ENCODE measurements at regions not wholly inside any gene's neighbourhood (a gene's known extent, or its start where the extent isn't known, plus 50 kb on each side); places are given as distances from the start of the nearest gene placed in this dataset.
"Not testable (repeated sequence)": the region's sequence is repeated elsewhere in the genome, so short reads cannot be mapped to it uniquely, and the experiment has no call there.

DNA sequence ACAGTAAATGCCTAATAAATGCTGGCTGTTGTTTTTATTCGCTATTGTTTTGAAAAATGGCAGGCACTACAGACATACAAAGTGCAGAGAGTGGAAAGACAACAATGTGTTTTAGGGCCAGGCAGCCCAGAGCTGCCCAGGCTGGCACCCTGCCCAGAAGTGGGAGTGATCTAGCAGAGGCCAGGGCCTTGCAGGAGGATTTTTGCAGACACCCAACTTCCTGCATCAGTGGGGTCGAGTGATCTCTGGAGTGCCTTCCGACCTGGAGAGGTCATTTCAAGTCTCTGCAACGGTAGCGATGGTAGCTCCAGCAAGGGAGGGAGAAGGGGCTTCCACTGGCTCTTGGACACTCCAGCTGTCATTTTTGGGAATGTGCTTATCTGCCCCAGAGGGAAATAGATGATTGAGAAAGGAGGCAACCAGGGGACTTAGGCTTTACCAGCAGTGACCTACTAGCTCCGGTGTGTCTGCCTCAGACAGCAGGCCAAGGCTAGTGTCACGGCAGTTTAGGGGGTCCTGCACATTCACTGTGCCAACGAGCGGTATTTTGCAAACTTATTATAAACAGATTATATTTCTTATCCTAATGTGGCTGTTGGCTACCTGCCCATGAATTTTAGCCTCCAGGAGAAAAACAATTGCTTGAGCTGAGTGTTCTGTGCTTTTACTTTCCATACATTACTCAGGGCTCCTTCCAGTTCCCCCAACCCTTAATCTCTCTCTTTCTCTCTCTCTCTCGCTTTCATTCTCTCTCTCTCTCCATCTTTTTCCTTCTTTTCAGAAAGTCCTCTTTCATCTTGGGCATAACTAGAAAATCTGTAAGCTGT lies 153.9 kb upstream of the PLGLB2 start:
- not testable (repeated sequence) for H3K27me3 ChIP-seq (ENCODE audit: control insufficient read depth in 1 of 2, insufficient read depth in 2 of 2, low read length in 2 of 2); H3K36me3 ChIP-seq (ENCODE audit: control insufficient read depth in 1 of 2, insufficient read depth in 2 of 2, low read length in 2 of 2); H3K9ac ChIP-seq (ENCODE audit: low read depth in 1 of 2, low read length in 2 of 2); H3K4me3 ChIP-seq (ENCODE audit: low read depth in 1 of 2, low read length in 2 of 2); H3K9me3 ChIP-seq (ENCODE audit: control insufficient read depth in 1 of 2, low read length in 2 of 2); H3K4me1 ChIP-seq (ENCODE audit: control insufficient read depth in 1 of 2, insufficient read depth in 2 of 2, low read length in 2 of 2); H3K27ac ChIP-seq (ENCODE audit: low read depth, low read length)

DNA sequence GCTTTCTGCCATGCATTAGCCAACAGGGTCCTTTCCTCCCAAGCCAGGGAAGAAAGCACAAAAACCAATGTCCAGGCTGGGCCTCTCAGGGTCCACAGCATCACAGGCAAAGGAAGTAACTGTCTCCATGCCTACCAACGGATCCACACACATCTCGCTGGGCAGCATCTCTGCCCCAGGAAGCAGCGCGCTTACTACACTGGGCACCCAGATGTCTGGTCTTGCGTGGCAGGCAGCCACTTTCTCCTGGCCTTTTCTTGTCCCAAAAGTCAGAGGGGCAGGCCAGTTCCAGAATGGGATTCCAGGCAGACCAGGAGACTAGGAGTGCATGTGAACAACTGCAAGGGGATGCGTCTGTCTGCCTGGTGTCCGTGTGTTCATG lies 153.3 kb upstream of the PLGLB2 start:
- H3K9ac ChIP-seq (ENCODE audit: low read depth in 1 of 2, low read length in 2 of 2); H3K36me3 ChIP-seq (ENCODE audit: control insufficient read depth in 1 of 2, insufficient read depth in 2 of 2, low read length in 2 of 2); H3K9me3 ChIP-seq (ENCODE audit: control insufficient read depth in 1 of 2, low read length in 2 of 2); H3K4me1 ChIP-seq (ENCODE audit: control insufficient read depth in 1 of 2, insufficient read depth in 2 of 2, low read length in 2 of 2); H3K27me3 ChIP-seq (ENCODE audit: control insufficient read depth in 1 of 2, insufficient read depth in 2 of 2, low read length in 2 of 2); H3K4me3 ChIP-seq (ENCODE audit: low read depth in 1 of 2, low read length in 2 of 2); H3K27ac ChIP-seq (ENCODE audit: low read depth, low read length): not testable (repeated sequence)

DNA sequence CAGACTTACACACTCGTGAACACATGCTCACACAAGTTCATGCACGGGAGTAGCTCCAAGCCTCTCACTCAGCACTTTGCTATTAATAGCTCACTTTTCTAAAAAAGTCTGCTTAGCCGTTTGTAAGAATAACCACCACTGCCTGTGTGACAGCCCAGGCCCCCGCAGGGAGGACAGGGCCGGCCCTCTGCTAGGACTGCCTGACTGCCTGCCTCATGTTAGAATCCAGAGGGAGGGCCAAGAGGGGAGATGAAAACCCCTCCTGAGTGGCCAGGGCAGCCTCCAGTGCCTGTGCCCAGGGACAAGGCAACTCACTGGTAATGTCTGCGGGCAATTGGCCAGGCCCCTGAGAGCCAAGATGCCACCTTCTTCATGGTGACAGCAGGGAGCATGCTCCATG lies 152.9 kb upstream of the PLGLB2 start:
- H3K4me3 ChIP-seq (ENCODE audit: low read depth in 1 of 2, low read length in 2 of 2); H3K4me1 ChIP-seq (ENCODE audit: control insufficient read depth in 1 of 2, insufficient read depth in 2 of 2, low read length in 2 of 2); H3K9me3 ChIP-seq (ENCODE audit: control insufficient read depth in 1 of 2, low read length in 2 of 2); H3K9ac ChIP-seq (ENCODE audit: low read depth in 1 of 2, low read length in 2 of 2); H3K27ac ChIP-seq (ENCODE audit: low read depth, low read length); H3K36me3 ChIP-seq (ENCODE audit: control insufficient read depth in 1 of 2, insufficient read depth in 2 of 2, low read length in 2 of 2); H3K27me3 ChIP-seq (ENCODE audit: control insufficient read depth in 1 of 2, insufficient read depth in 2 of 2, low read length in 2 of 2): not testable (repeated sequence)

DNA sequence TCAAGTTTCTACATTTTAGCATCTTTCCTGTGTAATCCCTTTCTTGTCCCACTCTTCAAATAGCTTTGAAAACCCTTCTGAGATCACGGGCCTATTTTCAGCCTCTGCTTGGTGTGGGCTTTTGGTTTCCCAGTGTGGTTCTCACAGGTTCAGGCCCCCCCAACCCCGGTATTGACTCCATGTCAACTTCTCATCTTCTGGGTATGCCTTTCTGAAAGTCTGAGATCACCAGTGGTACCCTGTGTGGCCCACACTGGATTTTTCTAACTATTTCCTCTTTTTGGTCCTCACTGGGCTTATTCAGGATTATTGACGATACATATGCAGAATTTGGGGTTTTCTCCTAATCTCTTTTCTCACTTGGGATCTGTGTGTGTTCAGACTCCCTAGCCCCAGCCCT lies 146.9 kb upstream of the PLGLB2 start:
- not testable (repeated sequence) for H3K4me1 ChIP-seq (ENCODE audit: control insufficient read depth in 1 of 2, insufficient read depth in 2 of 2, low read length in 2 of 2); H3K36me3 ChIP-seq (ENCODE audit: control insufficient read depth in 1 of 2, insufficient read depth in 2 of 2, low read length in 2 of 2); H3K27me3 ChIP-seq (ENCODE audit: control insufficient read depth in 1 of 2, insufficient read depth in 2 of 2, low read length in 2 of 2); H3K9me3 ChIP-seq (ENCODE audit: control insufficient read depth in 1 of 2, low read length in 2 of 2); H3K9ac ChIP-seq (ENCODE audit: low read depth in 1 of 2, low read length in 2 of 2); H3K27ac ChIP-seq (ENCODE audit: low read depth, low read length); H3K4me3 ChIP-seq (ENCODE audit: low read depth in 1 of 2, low read length in 2 of 2)

DNA sequence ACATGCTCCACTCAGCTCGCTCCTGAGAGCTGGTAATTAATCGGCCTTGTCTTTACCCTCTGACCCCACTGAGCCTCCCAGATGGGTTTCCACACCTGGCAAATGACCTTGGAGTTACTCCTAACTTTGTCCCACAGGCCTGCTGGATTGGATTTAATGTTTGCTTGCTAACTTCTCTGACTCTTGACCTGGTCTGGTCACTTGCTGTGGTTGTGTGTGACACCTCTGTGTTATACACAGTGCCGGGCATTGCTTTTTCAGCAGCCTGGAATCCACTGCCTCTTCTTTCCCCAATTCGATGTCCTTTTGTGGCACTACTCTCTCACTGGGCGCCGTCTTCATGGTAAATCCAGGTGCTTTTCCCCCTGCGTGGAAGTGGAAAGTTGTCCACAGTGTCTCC lies 145.8 kb upstream of the PLGLB2 start:
- not testable (repeated sequence) for H3K4me3 ChIP-seq (ENCODE audit: low read depth in 1 of 2, low read length in 2 of 2); H3K27ac ChIP-seq (ENCODE audit: low read depth, low read length); H3K9me3 ChIP-seq (ENCODE audit: control insufficient read depth in 1 of 2, low read length in 2 of 2); H3K9ac ChIP-seq (ENCODE audit: low read depth in 1 of 2, low read length in 2 of 2); H3K36me3 ChIP-seq (ENCODE audit: control insufficient read depth in 1 of 2, insufficient read depth in 2 of 2, low read length in 2 of 2); H3K27me3 ChIP-seq (ENCODE audit: control insufficient read depth in 1 of 2, insufficient read depth in 2 of 2, low read length in 2 of 2); H3K4me1 ChIP-seq (ENCODE audit: control insufficient read depth in 1 of 2, insufficient read depth in 2 of 2, low read length in 2 of 2)

DNA sequence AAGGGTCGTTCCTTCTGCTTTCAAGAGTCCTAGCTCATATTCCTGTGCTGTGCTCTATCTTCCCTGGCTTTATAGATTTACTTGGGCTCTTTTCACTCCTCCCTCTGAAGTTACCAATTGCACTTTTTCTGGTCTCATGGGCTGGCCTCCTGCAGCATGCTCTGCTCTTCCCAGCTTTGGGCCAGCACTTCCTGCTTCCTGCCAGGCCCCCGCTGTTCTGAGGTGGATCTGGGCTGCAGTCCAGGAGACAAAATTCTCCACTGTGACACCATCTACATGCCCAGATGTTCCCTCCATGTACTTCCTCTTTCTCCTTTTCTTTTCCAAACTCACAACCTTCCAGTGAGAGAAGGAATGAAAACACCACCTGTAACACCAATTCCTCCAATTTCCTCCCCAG lies 145.2 kb upstream of the PLGLB2 start:
- H3K9me3 ChIP-seq (ENCODE audit: control insufficient read depth in 1 of 2, low read length in 2 of 2); H3K9ac ChIP-seq (ENCODE audit: low read depth in 1 of 2, low read length in 2 of 2); H3K4me1 ChIP-seq (ENCODE audit: control insufficient read depth in 1 of 2, insufficient read depth in 2 of 2, low read length in 2 of 2); H3K27me3 ChIP-seq (ENCODE audit: control insufficient read depth in 1 of 2, insufficient read depth in 2 of 2, low read length in 2 of 2); H3K36me3 ChIP-seq (ENCODE audit: control insufficient read depth in 1 of 2, insufficient read depth in 2 of 2, low read length in 2 of 2); H3K4me3 ChIP-seq (ENCODE audit: low read depth in 1 of 2, low read length in 2 of 2); H3K27ac ChIP-seq (ENCODE audit: low read depth, low read length): not testable (repeated sequence)

DNA sequence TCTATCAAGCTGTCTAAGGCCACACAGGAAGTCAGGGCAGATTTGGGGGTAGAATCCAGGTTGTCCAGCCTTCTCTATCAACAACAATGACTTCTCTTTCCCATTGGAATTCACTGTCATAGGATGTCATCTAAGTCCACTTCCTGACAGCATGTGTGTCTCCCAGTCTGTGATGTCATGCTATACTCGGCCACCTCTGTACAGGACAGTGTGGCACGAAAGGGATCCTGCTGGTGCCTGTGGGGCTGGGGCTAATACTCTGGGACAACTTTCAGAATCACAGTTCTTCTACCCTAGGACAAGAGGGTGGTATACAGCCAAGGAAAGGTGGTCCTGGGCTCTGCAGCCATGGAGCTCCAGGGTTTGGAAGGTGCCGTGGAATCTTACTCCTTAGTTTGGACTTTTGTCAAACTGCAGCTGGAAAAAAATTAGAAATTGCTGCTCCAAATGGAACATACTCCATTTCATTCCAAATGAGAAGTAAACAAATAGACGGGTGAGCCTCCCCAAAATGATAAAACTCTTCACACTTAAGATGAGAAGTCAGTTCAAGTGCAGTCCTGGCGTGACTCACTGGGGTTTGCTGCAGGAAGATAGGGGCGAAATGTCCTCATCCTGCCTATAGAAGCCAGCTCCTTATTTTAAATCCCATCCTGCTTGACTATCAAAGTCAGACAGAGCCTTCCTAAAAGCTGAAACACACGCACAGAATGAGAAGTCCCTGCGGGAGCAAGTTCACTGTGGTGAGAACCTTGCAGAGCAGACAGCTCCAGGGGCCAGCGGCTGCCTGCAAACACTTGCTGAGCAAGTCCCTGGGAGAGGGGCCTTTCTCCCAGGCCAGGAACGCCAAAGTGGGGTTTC lies 144.2 kb upstream of the PLGLB2 start:
- H3K9me3 ChIP-seq (ENCODE audit: control insufficient read depth in 1 of 2, low read length in 2 of 2); H3K9ac ChIP-seq (ENCODE audit: low read depth in 1 of 2, low read length in 2 of 2); H3K4me3 ChIP-seq (ENCODE audit: low read depth in 1 of 2, low read length in 2 of 2); H3K27me3 ChIP-seq (ENCODE audit: control insufficient read depth in 1 of 2, insufficient read depth in 2 of 2, low read length in 2 of 2); H3K36me3 ChIP-seq (ENCODE audit: control insufficient read depth in 1 of 2, insufficient read depth in 2 of 2, low read length in 2 of 2); H3K27ac ChIP-seq (ENCODE audit: low read depth, low read length); H3K4me1 ChIP-seq (ENCODE audit: control insufficient read depth in 1 of 2, insufficient read depth in 2 of 2, low read length in 2 of 2): not testable (repeated sequence)

DNA sequence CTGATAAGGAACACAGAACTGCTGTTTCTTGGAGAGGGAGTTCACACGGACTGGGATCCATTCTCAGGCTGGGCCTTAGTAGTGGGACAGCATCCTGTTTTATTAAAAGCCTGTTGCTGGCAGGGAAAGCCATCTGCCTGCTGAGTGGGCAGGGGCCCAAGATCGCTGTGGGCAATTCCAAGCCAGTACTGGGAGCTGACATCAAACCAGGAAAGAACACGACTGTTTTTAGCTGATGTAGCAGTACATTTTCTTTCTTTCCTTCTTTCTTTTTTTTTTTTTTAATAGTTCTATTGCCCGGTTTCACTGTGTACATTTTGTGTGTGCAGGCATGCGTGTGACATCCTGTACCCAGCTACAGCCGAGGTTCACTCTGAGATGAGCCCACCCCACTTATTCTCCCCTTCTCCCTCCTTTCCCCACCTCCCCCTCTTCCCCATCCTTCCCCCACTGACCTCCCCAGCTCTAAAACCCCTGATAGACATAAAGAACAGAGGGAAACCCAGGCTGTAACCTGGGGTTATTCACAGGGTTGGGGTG lies 143.5 kb upstream of the PLGLB2 start:
- not testable (repeated sequence) for H3K9ac ChIP-seq (ENCODE audit: low read depth in 1 of 2, low read length in 2 of 2); H3K36me3 ChIP-seq (ENCODE audit: control insufficient read depth in 1 of 2, insufficient read depth in 2 of 2, low read length in 2 of 2); H3K9me3 ChIP-seq (ENCODE audit: control insufficient read depth in 1 of 2, low read length in 2 of 2); H3K4me1 ChIP-seq (ENCODE audit: control insufficient read depth in 1 of 2, insufficient read depth in 2 of 2, low read length in 2 of 2); H3K27ac ChIP-seq (ENCODE audit: low read depth, low read length); H3K4me3 ChIP-seq (ENCODE audit: low read depth in 1 of 2, low read length in 2 of 2); H3K27me3 ChIP-seq (ENCODE audit: control insufficient read depth in 1 of 2, insufficient read depth in 2 of 2, low read length in 2 of 2)

DNA sequence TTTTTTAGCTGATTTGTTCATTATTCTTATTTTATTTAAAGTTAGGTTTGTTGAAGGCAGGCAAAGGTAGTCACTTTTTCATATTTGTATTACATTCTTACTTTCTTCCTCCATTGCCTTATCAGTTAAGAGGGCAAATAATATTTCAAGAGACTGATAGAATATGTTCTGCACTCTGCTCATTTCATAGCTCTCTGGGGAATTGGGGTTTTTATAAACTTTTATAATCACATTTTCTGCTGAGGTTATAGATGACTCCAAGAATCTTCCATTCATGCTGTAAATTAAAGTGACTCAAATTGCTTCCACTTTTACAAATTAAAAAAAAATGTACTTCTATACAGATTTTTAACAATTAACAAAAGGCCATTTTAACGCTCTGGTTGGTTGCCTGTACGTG lies 142.9 kb upstream of the PLGLB2 start:
- not testable (repeated sequence) for H3K27ac ChIP-seq (ENCODE audit: low read depth, low read length); H3K4me3 ChIP-seq (ENCODE audit: low read depth in 1 of 2, low read length in 2 of 2); H3K36me3 ChIP-seq (ENCODE audit: control insufficient read depth in 1 of 2, insufficient read depth in 2 of 2, low read length in 2 of 2); H3K27me3 ChIP-seq (ENCODE audit: control insufficient read depth in 1 of 2, insufficient read depth in 2 of 2, low read length in 2 of 2); H3K9me3 ChIP-seq (ENCODE audit: control insufficient read depth in 1 of 2, low read length in 2 of 2); H3K4me1 ChIP-seq (ENCODE audit: control insufficient read depth in 1 of 2, insufficient read depth in 2 of 2, low read length in 2 of 2); H3K9ac ChIP-seq (ENCODE audit: low read depth in 1 of 2, low read length in 2 of 2)

DNA sequence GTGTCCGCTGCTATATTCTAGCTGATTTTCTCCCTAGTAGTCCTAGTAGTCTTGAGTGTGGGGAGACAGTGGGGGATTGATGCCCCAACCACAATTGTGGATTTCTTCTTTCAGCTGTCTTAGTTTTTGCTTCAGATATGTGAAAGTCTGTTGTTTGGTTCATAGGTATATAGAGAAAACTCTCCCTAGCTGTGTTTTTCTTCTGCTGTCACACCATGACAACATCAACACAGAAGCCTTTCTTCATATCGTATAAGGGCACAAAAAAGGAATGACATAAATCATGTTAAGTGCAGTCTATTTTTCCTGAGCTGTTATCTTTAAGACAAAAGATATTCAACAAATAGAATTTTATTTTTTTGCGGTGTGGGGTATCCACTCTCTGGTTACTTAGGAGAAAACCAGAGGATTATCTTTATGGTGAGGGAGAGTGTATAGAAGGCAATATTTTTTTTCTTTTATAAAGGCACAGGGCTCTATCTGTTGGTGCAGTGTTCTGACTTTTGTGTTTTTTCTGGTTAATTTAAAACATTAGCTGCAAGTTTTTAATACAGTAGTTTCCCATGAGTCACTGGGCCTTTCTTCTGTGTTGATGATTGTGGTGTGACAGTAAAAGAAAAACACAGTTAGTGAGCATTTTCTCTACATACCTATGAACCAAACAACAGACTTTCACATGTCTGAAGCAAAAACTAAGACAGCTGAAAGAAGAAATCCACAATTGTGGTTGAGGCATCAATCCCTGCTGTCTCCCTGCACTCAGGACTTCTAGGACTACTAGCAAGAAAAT lies 139.3 kb upstream of the PLGLB2 start:
- not testable (repeated sequence) for H3K27ac ChIP-seq (ENCODE audit: low read depth, low read length); H3K4me1 ChIP-seq (ENCODE audit: control insufficient read depth in 1 of 2, insufficient read depth in 2 of 2, low read length in 2 of 2); H3K9me3 ChIP-seq (ENCODE audit: control insufficient read depth in 1 of 2, low read length in 2 of 2); H3K9ac ChIP-seq (ENCODE audit: low read depth in 1 of 2, low read length in 2 of 2); H3K4me3 ChIP-seq (ENCODE audit: low read depth in 1 of 2, low read length in 2 of 2); H3K27me3 ChIP-seq (ENCODE audit: control insufficient read depth in 1 of 2, insufficient read depth in 2 of 2, low read length in 2 of 2); H3K36me3 ChIP-seq (ENCODE audit: control insufficient read depth in 1 of 2, insufficient read depth in 2 of 2, low read length in 2 of 2)

Measured in duodenal mucosa (tissue), 2 donors.